ENCODE measurements at regions not wholly inside any gene's neighbourhood (a gene's known extent, or its start where the extent isn't known, plus 50 kb on each side); places are given as distances from the start of the nearest gene placed in this dataset.
"Not testable (repeated sequence)": the region's sequence is repeated elsewhere in the genome, so short reads cannot be mapped to it uniquely, and the experiment has no call there.

DNA sequence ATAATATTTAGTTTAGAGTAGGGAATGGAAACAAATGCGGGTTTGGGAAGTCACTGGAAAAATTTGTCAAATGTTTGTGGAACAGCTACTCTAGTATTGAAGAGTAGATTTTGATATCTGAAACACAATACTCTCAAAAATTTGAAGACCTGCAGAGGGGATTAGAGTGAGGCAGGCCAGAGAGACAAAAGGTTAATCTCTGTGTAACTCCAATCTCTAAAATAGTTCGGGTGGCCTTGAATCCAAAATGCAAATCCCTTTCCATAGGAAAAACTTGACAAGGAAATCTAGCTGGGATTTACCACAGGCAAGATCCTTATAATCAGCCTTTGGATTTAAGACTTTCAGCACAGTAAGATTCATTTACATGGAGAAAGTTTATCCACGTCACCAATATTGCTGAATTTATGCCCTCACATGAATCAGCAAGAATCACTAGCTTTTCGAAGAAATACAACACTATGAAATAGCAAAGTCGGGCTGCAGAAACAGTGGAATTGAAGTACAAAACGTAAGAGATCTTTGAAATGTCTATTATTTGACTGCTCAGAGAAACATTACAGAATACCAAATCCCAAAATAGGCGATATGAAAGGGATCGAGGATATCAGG, 423.7 kb upstream of the ZNF804A start:
- Mint-ChIP-seq H3K27ac (no peak overlapping the region), H3K9me3 (peaks cover 11% of the 10 kb centered on the region), H3K4me1 (no peaks in the 10 kb centered on the region), H3K36me3 (ENCODE audit: low read depth) (no peaks in the 10 kb centered on the region), H3K27me3 (no peaks in the 10 kb centered on the region), H3K4me3 (no peak overlapping the region)
- DNase-seq = no peak
- ChIA-PET POLR2A (no interaction called here), CTCF (no interaction called here)

DNA sequence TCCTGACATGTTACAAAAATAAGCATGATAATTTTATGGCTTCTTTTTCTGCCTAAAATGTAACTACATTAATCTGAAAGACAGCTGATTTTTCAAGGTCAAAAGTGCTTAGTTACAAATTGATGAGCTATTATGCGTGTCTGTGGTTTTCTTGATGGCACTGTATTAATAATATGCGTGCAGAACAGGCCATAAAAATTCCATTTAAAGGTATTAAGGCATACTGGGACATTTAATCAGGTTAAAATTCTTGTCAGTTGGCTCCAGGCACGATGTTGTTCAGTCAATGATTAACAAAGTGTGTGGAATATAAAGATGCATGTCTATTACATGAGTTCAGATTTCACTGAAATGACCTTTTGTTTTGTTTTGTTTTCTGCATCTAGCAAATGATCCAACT, 420.1 kb upstream of the ZNF804A start:
- Mint-ChIP-seq H3K27me3 (no peaks in the 10 kb centered on the region), H3K4me1 (no peaks in the 10 kb centered on the region), H3K4me3 (no peak overlapping the region), H3K27ac (no peak overlapping the region), H3K36me3 (ENCODE audit: low read depth) (no peaks in the 10 kb centered on the region), H3K9me3 (no peaks in the 10 kb centered on the region)
- no peak for DNase-seq
- CTCF ChIA-PET = no interaction called here
- POLR2A ChIA-PET = no interaction called here

DNA sequence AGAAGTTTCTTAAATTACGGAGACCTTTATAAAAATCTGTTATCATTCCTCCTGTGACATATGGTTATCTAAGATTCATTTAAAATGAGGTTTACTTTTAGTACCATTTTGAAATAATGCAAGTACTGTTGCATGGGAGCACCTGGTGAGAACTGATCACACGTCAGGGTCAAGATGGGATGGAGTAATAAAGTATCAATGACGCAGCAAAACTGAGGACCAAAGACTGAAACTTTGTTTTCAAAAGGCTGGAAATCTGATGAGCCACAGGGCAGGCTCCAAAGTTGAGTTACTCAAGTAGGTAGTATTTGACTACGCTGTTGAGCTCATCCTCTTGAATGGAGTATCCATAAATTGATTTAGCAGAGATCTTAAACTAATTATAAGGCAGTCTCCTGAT, 411.9 kb upstream of the ZNF804A start:
- H3K9me3 Mint-ChIP-seq = peaks cover 2% of the 10 kb centered on the region
- H3K27ac Mint-ChIP-seq = no peak overlapping the region
- no peaks in the 10 kb centered on the region for H3K4me1 Mint-ChIP-seq
- POLR2A ChIA-PET = no interaction called here
- no peaks in the 10 kb centered on the region for H3K36me3 Mint-ChIP-seq (ENCODE audit: low read depth)
- CTCF ChIA-PET = no interaction called here
- H3K4me3 Mint-ChIP-seq = no peak overlapping the region
- no peaks in the 10 kb centered on the region for H3K27me3 Mint-ChIP-seq
- no peak for DNase-seq

DNA sequence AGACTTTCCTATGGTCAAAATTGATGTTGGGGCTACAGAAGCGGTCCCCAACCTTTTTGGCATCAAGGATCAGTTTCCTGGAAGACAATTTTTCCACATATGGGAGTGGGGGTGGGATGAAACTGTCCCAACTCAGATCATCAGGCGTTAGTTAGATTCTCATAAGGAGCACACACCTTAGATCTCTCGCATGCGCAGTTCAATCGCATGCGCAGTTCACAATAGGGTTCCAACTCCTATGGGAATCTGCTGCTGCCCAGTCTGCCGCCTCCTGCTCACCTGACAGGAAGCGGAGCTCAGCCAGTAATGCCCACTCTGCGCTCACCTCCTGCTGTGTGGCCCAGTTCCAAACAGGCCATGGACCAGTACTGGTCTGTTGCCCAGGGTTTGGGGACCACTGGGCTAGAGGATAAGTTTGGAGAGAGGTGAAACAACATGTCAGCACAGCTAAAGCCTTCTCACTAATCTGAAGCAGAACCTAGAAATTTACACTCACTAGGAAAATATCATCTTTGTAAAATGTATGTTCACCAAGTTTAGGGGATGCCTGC, 410.8 kb upstream of the ZNF804A start:
- no peak for DNase-seq
- Mint-ChIP-seq H3K9me3 (peaks cover 2% of the 10 kb centered on the region), H3K4me3 (no peak overlapping the region), H3K36me3 (ENCODE audit: low read depth) (no peaks in the 10 kb centered on the region), H3K27ac (no peak overlapping the region), H3K27me3 (no peaks in the 10 kb centered on the region), H3K4me1 (no peaks in the 10 kb centered on the region)
- ChIA-PET CTCF (no interaction called here), POLR2A (no interaction called here)

DNA sequence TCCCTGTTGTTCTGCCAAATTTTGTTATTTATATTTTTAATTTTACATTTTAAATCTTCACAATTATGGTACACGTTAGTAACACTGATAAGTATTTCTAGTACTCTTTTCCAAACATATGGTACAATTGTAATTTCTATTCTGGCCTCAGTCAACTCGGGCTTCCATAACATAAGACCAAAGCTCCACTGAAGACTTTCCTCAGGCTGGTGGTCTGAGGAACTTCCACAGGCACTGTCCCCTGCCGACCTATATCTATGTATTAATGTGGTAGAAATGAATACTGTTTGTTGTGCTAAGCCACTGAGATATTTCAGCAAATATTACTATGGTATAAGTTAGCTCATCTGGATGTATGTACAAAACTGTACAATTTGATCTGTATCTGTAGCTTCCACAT, 407.6 kb upstream of the ZNF804A start:
- no peak overlapping the region for H3K27ac Mint-ChIP-seq
- no peak overlapping the region for H3K4me3 Mint-ChIP-seq
- POLR2A ChIA-PET = no interaction called here
- no peak for DNase-seq
- no peaks in the 10 kb centered on the region for H3K27me3 Mint-ChIP-seq
- no peaks in the 10 kb centered on the region for H3K4me1 Mint-ChIP-seq
- H3K36me3 Mint-ChIP-seq (ENCODE audit: low read depth) = no peaks in the 10 kb centered on the region
- CTCF ChIA-PET = no interaction called here
- H3K9me3 Mint-ChIP-seq = peaks cover 2% of the 10 kb centered on the region

DNA sequence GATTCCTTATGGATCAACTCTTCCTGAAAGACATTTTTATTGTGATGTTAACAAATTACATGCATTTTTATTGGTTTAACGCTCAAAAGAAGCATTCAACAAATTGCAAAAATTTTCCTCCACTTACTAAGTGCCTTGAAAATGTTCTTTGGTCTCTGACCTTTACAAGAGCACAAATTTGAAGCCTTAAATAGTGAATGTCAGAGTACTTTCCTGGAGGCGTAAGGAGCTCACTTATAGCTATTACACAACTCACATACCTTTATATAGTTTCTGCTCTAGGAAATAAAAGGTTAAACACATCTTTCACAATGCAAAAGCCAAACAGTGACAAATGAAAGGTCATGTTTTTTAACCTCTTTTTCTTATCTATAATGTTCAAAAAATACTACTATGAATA, 405.7 kb upstream of the ZNF804A start:
- DNase-seq = no peak
- ChIA-PET CTCF (no interaction called here), POLR2A (no interaction called here)
- Mint-ChIP-seq H3K9me3 (no peaks in the 10 kb centered on the region), H3K4me3 (no peak overlapping the region), H3K4me1 (no peaks in the 10 kb centered on the region), H3K36me3 (ENCODE audit: low read depth) (no peaks in the 10 kb centered on the region), H3K27me3 (no peaks in the 10 kb centered on the region), H3K27ac (no peak overlapping the region)

DNA sequence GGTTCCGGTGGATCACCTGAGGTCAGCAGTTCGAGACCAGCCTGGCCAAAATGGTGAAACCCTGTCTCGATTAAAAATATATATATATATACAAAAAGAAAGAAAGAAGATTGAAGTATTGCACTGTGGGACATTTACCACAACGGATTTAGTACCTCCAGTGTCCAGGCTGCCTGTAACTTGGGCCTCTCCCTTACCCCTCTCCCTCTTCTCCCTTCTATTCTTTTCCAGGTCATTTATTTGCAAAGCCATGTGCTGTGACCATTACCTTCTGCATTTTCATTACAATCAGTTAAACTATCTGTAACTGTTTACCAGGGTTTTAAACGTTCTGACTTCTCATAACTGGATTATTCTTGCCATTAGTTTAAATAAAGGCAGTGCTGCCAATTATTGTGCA, 400.9 kb upstream of the ZNF804A start:
- Mint-ChIP-seq H3K9me3 (peaks cover 3% of the 10 kb centered on the region), H3K27ac (no peak overlapping the region), H3K4me3 (no peak overlapping the region), H3K27me3 (no peaks in the 10 kb centered on the region), H3K4me1 (no peaks in the 10 kb centered on the region), H3K36me3 (ENCODE audit: low read depth) (no peaks in the 10 kb centered on the region)
- POLR2A ChIA-PET = no interaction called here
- CTCF ChIA-PET = no interaction called here
- no peak for DNase-seq

DNA sequence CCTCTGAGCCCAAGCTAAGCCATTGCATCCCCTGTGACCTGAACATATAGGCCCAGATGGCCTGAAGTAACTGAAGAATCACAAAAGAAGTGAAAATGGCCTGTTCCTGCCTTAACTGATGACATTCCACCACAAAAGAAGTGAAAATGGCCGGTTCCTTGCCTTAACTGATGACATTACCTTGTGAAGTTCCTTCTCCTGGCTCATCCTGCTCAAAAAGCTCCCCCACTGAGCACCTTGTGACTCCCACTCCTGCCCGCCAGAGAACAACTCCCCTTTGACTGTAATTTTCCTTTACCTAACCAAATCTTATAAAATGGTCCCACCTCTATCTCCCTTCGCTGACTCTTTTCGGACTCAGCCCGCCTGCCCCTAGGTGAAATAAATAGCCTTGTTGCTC, 399.5 kb upstream of the ZNF804A start:
- CTCF ChIA-PET; POLR2A ChIA-PET; H3K27ac Mint-ChIP-seq; H3K4me3 Mint-ChIP-seq; H3K36me3 Mint-ChIP-seq (ENCODE audit: low read depth); H3K4me1 Mint-ChIP-seq; H3K9me3 Mint-ChIP-seq; DNase-seq; H3K27me3 Mint-ChIP-seq: not testable (repeated sequence)

DNA sequence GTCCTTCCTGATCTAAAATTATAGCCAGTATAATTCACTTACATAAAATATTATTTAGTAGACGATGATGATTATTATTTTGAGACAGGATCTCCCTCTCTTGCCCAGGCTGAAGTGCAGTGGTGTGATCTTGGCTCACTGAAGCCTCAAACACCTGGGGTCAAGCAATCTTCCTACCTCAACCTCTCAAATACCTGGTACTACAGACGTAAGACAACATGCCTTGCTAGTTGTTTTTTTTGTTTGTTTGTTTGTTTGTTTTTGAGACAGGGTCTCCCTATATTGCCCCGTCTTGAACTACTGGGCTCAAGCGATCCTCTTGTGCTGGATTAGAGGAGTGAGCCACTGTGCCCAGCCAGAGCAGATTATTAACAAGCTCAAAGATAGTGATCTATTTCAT, 399.1 kb upstream of the ZNF804A start:
- no peaks in the 10 kb centered on the region for H3K36me3 Mint-ChIP-seq (ENCODE audit: low read depth)
- ChIA-PET CTCF (no interaction called here), POLR2A (no interaction called here)
- peaks cover 3% of the 10 kb centered on the region for H3K9me3 Mint-ChIP-seq
- H3K27me3 Mint-ChIP-seq = no peaks in the 10 kb centered on the region
- H3K4me1 Mint-ChIP-seq = no peaks in the 10 kb centered on the region
- no peak overlapping the region for H3K27ac Mint-ChIP-seq
- H3K4me3 Mint-ChIP-seq = no peak overlapping the region
- DNase-seq = no peak

DNA sequence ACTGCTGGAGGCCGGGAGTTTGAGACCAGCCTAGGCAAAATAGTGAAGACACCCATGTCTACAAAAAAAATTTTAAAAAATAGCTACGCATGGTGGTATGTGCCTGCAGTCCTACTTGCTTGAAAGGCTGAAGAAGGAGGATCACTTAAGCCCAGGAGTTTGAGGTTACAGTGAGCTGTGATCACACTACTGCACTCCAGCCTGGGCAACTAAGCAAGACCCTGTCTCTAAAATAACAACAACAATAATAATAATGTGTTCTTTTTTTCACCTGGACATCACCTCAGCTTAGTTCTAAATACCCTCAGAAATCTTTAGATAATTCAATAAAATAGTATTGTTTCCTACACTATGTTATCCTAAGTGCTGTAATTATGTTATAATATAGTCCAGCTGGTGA, 397.1 kb upstream of the ZNF804A start:
- Mint-ChIP-seq H3K27ac (no peak overlapping the region), H3K4me1 (no peaks in the 10 kb centered on the region), H3K36me3 (ENCODE audit: low read depth) (no peaks in the 10 kb centered on the region), H3K4me3 (no peak overlapping the region), H3K9me3 (peaks cover 3% of the 10 kb centered on the region), H3K27me3 (no peaks in the 10 kb centered on the region)
- POLR2A ChIA-PET = no interaction called here
- no peak for DNase-seq
- CTCF ChIA-PET = no interaction called here

DNA sequence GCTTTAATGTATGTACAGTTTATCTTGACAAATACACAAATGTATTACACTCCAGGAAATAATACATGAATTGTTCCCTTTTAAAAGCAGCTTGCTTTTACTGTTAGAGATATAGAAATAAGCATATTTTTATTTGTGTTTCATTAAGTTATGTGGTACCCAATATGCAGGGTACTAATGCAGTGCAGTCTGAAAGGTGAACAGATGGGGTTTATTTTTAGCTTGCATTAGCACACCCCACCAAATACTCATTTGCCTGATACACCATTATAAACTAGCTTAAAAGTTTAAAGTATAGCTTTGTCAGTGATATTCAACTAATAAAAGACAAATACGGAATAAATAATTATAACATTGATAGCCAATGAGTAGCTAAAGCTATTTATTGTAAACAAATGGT, 394.7 kb upstream of the ZNF804A start:
- H3K9me3 Mint-ChIP-seq = peaks cover 3% of the 10 kb centered on the region
- no peak for DNase-seq
- no peaks in the 10 kb centered on the region for H3K27me3 Mint-ChIP-seq
- no peaks in the 10 kb centered on the region for H3K4me1 Mint-ChIP-seq
- no peak overlapping the region for H3K27ac Mint-ChIP-seq
- POLR2A ChIA-PET = no interaction called here
- no peak overlapping the region for H3K4me3 Mint-ChIP-seq
- CTCF ChIA-PET = no interaction called here
- no peaks in the 10 kb centered on the region for H3K36me3 Mint-ChIP-seq (ENCODE audit: low read depth)

DNA sequence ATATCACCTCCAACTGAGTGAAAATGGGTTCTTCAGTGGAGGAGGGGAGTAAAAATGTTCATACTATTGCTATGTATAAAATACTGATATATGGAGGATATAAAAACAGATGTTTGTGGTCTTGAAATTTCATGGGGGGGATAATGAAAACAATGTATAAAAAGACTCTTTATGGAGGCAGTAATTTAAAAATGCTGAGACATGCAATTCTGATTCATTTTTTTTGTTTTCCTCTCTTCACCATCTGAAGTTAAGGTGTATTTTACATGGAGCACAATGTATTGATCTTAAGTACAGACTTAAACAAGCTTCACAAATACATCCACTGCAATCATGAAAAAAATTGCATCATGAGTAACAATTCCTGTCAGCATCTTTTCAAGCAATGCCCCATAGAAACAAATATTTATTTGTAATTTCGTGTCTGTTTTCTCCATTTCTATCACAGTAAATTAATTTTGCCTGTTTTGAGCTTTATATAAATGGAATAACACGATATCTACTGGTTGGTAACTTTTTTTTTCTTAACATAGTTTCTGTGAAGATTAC, 393.2 kb upstream of the ZNF804A start:
- Mint-ChIP-seq H3K9me3 (peaks cover 3% of the 10 kb centered on the region), H3K27me3 (no peaks in the 10 kb centered on the region), H3K36me3 (ENCODE audit: low read depth) (no peaks in the 10 kb centered on the region), H3K4me3 (no peak overlapping the region), H3K4me1 (no peaks in the 10 kb centered on the region), H3K27ac (no peak overlapping the region)
- POLR2A ChIA-PET = no interaction called here
- CTCF ChIA-PET = no interaction called here
- DNase-seq = no peak

DNA sequence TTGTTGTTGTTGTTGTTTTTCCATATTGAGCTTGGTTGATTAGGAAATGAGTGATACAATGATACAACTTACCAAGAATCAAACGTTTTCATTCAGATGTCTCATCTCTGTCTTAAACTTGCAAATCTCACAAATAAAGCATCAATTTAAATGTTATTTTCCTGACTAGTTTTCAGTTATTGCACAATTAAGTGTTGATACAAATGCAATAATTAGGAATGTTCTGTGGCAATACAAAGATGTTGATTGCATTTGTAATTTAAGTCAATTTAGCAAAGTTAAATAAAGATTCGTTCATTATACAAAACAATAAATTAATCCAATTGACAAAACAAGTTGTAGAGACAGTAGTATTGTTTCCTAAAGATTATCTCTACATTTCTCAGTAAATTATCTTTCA, 392.3 kb upstream of the ZNF804A start:
- POLR2A ChIA-PET = no interaction called here
- no peaks in the 10 kb centered on the region for H3K27me3 Mint-ChIP-seq
- no peak overlapping the region for H3K4me3 Mint-ChIP-seq
- no peaks in the 10 kb centered on the region for H3K36me3 Mint-ChIP-seq (ENCODE audit: low read depth)
- H3K9me3 Mint-ChIP-seq = peaks cover 3% of the 10 kb centered on the region
- no peak for DNase-seq
- H3K27ac Mint-ChIP-seq = no peak overlapping the region
- CTCF ChIA-PET = no interaction called here
- no peaks in the 10 kb centered on the region for H3K4me1 Mint-ChIP-seq

DNA sequence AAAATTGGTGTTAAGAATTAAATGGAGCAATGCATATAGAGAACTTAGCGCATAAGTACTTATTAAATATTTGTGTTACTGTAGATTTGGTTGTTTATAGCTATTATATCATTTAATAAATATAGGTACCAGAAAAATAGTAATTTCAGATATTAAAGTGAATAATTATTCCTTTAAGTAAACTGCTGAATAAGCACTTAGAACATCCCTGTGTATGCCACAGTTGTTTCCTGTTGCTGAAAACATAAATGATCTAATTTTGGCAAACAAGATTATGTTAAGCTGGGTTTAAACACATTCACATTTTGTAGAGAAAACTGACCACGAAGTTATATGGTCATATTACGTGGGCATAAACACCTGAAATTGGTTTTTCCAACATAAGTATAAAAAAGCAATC, 388.0 kb upstream of the ZNF804A start:
- Mint-ChIP-seq H3K4me1 (no peaks in the 10 kb centered on the region), H3K36me3 (ENCODE audit: low read depth) (no peaks in the 10 kb centered on the region), H3K27me3 (no peaks in the 10 kb centered on the region), H3K9me3 (peaks cover 12% of the 10 kb centered on the region), H3K4me3 (no peak overlapping the region), H3K27ac (no peak overlapping the region)
- CTCF ChIA-PET = no interaction called here
- POLR2A ChIA-PET = no interaction called here
- no peak for DNase-seq

DNA sequence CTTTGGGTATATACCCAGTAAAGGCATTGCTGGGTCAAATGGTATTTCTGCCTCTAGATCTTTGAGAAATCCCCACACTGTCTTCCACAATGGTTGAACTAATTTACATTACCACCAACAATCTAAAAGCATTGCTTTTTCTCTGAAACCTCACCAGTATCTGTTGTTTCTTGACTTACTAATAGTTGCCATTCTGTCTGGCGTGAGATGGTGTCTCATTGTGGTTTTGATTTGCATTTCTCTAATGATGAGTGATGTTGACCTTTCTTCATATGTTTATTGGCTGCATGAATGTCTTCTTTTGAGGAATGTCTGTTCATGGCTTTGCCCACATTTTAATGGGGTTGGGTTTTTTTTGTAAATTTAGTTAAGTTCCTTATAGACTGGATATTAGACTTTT, 382.6 kb upstream of the ZNF804A start:
- DNase-seq = no peak
- Mint-ChIP-seq H3K4me3 (no peak overlapping the region), H3K27me3 (no peaks in the 10 kb centered on the region), H3K9me3 (peaks cover 16% of the 10 kb centered on the region), H3K4me1 (no peaks in the 10 kb centered on the region), H3K36me3 (ENCODE audit: low read depth) (no peaks in the 10 kb centered on the region), H3K27ac (no peak overlapping the region)
- ChIA-PET POLR2A (no interaction called here), CTCF (no interaction called here)
